Activated T-cell treated with anti-CD3 and anti-CD28 coated beads for 1 hour (primary cell): ENCODE measurements at regions not wholly inside any gene's neighbourhood (a gene's known extent, or its start where the extent isn't known, plus 50 kb on each side); places are given as distances from the start of the nearest gene placed in this dataset.

Source experiments
- DNase-seq: peaks from one replicate; pipeline ENCODE4 v3.0.0-alpha.2; 2020; ENCODE audit warnings: low read depth

GRCh38 chr11:45089676-45090499, 56.6 kb upstream of the PRDM11 start:
- no peak for DNase-seq

DNA sequence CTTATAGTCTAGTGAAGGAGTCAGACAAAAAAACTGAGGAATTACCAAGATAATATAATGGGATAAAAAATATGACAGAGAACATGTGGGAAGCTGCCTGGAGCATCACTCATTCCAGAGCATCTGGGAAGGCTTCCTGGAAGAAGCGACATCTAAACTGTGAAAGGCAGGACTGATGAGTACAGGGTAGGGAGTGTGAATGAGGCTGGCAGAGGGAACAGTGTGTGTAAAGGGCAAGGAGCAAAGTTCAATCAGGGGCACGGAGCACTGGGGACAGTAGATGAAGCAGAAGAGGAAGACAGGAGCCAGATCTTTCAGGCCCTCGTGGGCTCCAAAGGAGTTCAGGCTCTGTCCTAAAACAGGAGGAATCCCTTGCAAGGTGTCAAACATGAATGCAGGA, 55.8 kb upstream of the PRDM11 start:
- no peak for DNase-seq

GRCh38 chr11:45091563-45092403, 54.7 kb upstream of the PRDM11 start:
- no peak for DNase-seq

- DNase-seq = no peak
Measured at GRCh38 chr11:45092404-45092785, 54.0 kb upstream of the PRDM11 start.

DNA sequence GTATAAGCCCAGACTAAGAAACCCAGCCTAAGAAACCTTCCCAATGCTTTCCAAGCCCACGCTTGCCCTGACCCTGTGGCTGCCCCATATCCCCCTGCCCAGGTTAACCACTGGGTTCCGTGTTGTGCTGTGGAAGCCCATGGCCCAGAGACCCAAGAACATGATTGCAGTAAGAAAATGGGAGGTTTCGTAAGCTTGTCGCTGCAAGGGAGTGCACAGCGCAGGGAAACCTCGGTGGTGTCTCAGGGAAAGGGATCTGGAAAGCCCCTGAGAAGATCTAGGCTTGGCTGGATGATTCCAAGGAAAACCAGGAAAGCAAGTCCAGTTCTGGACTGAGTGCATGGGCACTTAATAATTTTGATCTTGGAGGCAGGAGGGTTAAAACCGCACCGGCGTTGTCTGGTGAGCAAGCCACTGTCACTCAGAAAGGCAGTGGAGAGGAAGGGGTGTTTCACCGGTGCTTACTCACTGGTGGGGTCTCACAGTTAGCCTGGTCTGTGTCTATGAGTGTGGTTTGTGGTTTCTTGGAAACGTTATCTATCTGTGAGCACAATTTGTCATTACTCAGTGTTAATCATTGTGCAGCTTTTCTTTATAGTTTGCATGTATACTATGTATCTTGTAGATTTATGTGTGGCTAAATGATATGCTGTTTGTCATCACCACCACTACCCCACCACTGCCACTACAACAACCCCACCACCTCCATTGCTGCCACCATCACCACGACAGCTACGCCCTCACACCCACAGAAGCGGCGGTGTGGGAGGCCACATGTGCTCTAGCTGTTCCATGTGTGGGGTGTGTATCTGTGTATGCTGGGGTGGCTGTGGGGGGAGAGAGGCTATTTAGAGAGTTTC, 53.3 kb upstream of the PRDM11 start:
- DNase-seq = no peak

GRCh38 chr11:45093761-45094455, 52.5 kb upstream of the PRDM11 start:
- DNase-seq = no peak

- no peak for DNase-seq
Measured at GRCh38 chr11:45094958-45095690, 51.3 kb upstream of the PRDM11 start.

- DNase-seq = no peak
Measured at GRCh38 chr11:45095691-45096010, 50.8 kb upstream of the PRDM11 start.

- no peak for DNase-seq
Measured at GRCh38 chr11:45096636-45097035, 49.8 kb upstream of the PRDM11 start.
